Right lobe of liver (tissue), 4 donors: ENCODE measurements at regions not wholly inside any gene's neighbourhood (a gene's known extent, or its start where the extent isn't known, plus 50 kb on each side); places are given as distances from the start of the nearest gene placed in this dataset.

Experiments used
- CTCF ChIP-seq, 4 donors: fragments of 200-600 bp in 3 of 4; fragments of 450-650 bp in 1 of 4; IDR thresholded peaks; one replicate each; pipeline versions ENCODE4 v1.5.1 to v1.8.0; 2016 to 2022; ENCODE audit warnings: antibody characterized with exemption in 4 of 4, mild to moderate bottlenecking in 2 of 4
- POLR2A ChIP-seq: fragments of 450-650 bp; IDR thresholded peaks from one replicate; pipeline ENCODE4 v1.6.1; 2017; ENCODE audit warnings: antibody characterized with exemption, mild to moderate bottlenecking
- donor health status: DM: no; HTN: no; CAD: no.
- donor health status: DM: no; HTN: no; CAD: no.
- donor health status: DM: no; HTN: yes; CAD: no.

- TF ChIP-seq CTCF (IDR thresholded peaks at IDR 0.05) (no peak), POLR2A (no peak)
Measured at GRCh38 chr9:134225816-134226215, 61.5 kb upstream of the RNU6ATAC start.
